Body of pancreas (tissue), 4 donors: ENCODE measurements at regions not wholly inside any gene's neighbourhood (a gene's known extent, or its start where the extent isn't known, plus 50 kb on each side); places are given as distances from the start of the nearest gene placed in this dataset.

Experiments used
- ATAC-seq: fragments of 150-250 bp; one replicate; pipeline ENCODE4 v1.9.1; 2016
- DNase-seq, 4 donors: peaks; one replicate each; pipeline ENCODE4 v3.0.0-alpha.2; 2019
- H3K27ac ChIP-seq, 4 donors: fragments of 200-600 bp; sonication (generic); 1 replicate in 3 of 4; 2 replicates in 1 of 4; pipeline versions ENCODE4 v1.5.1 to v1.6.1; 2016 to 2019; ENCODE audit warnings: mild to moderate bottlenecking in 1 of 4, mixed read lengths in 1 of 4, moderate library complexity in 1 of 4
- H3K27me3 ChIP-seq, 2 donors: fragments of 200-600 bp; sonication (generic); one replicate each; pipeline ENCODE4 v1.6.0; 2016; ENCODE audit warnings: mild to moderate bottlenecking in 1 of 2
- H3K36me3 ChIP-seq, 2 donors: fragments of 200-600 bp; sonication (generic); replicated peaks in 1 of 2; 2 replicates each; pipeline ENCODE4 v1.5.1; 2016; ENCODE audit warnings: low read depth in 2 of 2; ENCODE audit not compliant: insufficient read depth in 1 of 2
- H3K4me1 ChIP-seq: fragments of 200-600 bp; sonication (generic); one replicate; pipeline ENCODE4 v1.6.0; 2016
- H3K4me3 ChIP-seq, 2 donors: fragments of 200-600 bp; sonication (generic); 1 replicate in 1 of 2; 2 replicates in 1 of 2; pipeline ENCODE4 v1.5.1; 2016 to 2019
- H3K9me3 ChIP-seq, 3 donors: fragments of 200-600 bp; sonication (generic); 1 replicate in 2 of 3; 2 replicates in 1 of 3; pipeline ENCODE4 v1.5.1; 2016
- CTCF ChIP-seq, 7 experiments: fragments of 450-650 bp in 4 of 7; fragments of 200-600 bp in 3 of 7; sonication (generic) in 3 of 7; IDR thresholded peaks; one replicate each; pipeline ENCODE4 v1.5.1; 2016 to 2019; ENCODE audit warnings: antibody characterized with exemption in 7 of 7
- POLR2A ChIP-seq, 3 donors: fragments of 450-650 bp; IDR thresholded peaks; one replicate each; pipeline ENCODE4 v1.6.1; 2016; ENCODE audit warnings: antibody characterized with exemption in 3 of 3, mild to moderate bottlenecking in 2 of 3
- WGBS, 2 donors: methylation state at CpG; one replicate each; pipeline ENCODE4 v1.1.5; 2017; 5-methylcytosine and 5-hydroxymethylcytosine counted together
- intact Hi-C: fragments of 100-400 bp; cut with DNase I; formaldehyde crosslinking; loops from one replicate; pipeline ENCODE4 v1.15.1; 2023

- no peak for DNase-seq
- H3K4me1 ChIP-seq: no peaks in the 10 kb centered on the region
- H3K27ac ChIP-seq: no peak overlapping the region
- intact Hi-C loops: no loop called here
- no peak for ATAC-seq
- TF ChIP-seq CTCF (IDR thresholded peaks at IDR 0.05): no peak
- no peak for TF ChIP-seq POLR2A (IDR thresholded peaks at IDR 0.05)
- H3K4me3 ChIP-seq: no peak overlapping the region
- no peaks in the 10 kb centered on the region for H3K36me3 ChIP-seq
- no peaks in the 10 kb centered on the region for H3K9me3 ChIP-seq
- 55 to 65% methylated on average over 3 of the region's 3 CpGs for WGBS, 2 donors
- H3K27me3 ChIP-seq: no peaks in the 10 kb centered on the region
Measured at GRCh38 chr13:67662997-67663396, 432.9 kb upstream of the PCDH9 start.

GRCh38 chr13:67652887-67653286, 422.8 kb upstream of the PCDH9 start:
- DNase-seq: no peak
- H3K9me3 ChIP-seq: no peaks in the 10 kb centered on the region
- no peaks in the 10 kb centered on the region for H3K36me3 ChIP-seq
- no peaks in the 10 kb centered on the region for H3K4me1 ChIP-seq
- H3K27me3 ChIP-seq: no peaks in the 10 kb centered on the region
- 55 to 61% methylated on average over 3 of the region's 3 CpGs for WGBS, 2 donors
- no peak overlapping the region for H3K4me3 ChIP-seq
- TF ChIP-seq CTCF (IDR thresholded peaks at IDR 0.05): no peak
- no peak for TF ChIP-seq POLR2A (IDR thresholded peaks at IDR 0.05)
- no peak overlapping the region for H3K27ac ChIP-seq
- intact Hi-C loops: no loop called here
- ATAC-seq: no peak

GRCh38 chr13:67651908-67652465, 421.9 kb upstream of the PCDH9 start:
- TF ChIP-seq POLR2A (IDR thresholded peaks at IDR 0.05) (no peak), CTCF (IDR thresholded peaks at IDR 0.05) (no peak)
- intact Hi-C loops: no loop called here
- H3K27me3 ChIP-seq: no peaks in the 10 kb centered on the region
- no peak overlapping the region for H3K4me3 ChIP-seq
- no peaks in the 10 kb centered on the region for H3K9me3 ChIP-seq
- DNase-seq (no peak), ATAC-seq (no peak)
- no peaks in the 10 kb centered on the region for H3K36me3 ChIP-seq
- no peak overlapping the region for H3K27ac ChIP-seq
- WGBS, 2 donors: 16 to 19% methylated on average over 3 of the region's 3 CpGs
- H3K4me1 ChIP-seq: no peaks in the 10 kb centered on the region

GRCh38 chr13:67650471-67650870, 420.3 kb upstream of the PCDH9 start:
- ATAC-seq: no peak

More at GRCh38 chr13:67650471-67650870, 420.3 kb upstream of the PCDH9 start:
- Histone ChIP-seq H3K4me1 (no peaks in the 10 kb centered on the region), H3K36me3 (no peaks in the 10 kb centered on the region), H3K9me3 (no peaks in the 10 kb centered on the region), H3K27me3 (no peaks in the 10 kb centered on the region), H3K27ac (no peak overlapping the region), H3K4me3 (no peak overlapping the region)
- no peak for TF ChIP-seq CTCF (IDR thresholded peaks at IDR 0.05)
- TF ChIP-seq POLR2A (IDR thresholded peaks at IDR 0.05): no peak
- WGBS, 2 donors: 73 to 86% methylated on average over 1 of the region's 1 CpG
- DNase-seq: no peak
- intact Hi-C loops: no loop called here
